NCI-H1105 (cell line): ENCODE measurements at regions not wholly inside any gene's neighbourhood (a gene's known extent, or its start where the extent isn't known, plus 50 kb on each side); places are given as distances from the start of the nearest gene placed in this dataset.
"Not testable (repeated sequence)": the region's sequence is repeated elsewhere in the genome, so short reads cannot be mapped to it uniquely, and the experiment has no call there.

ENCODE experiments used
- DNase-seq: peaks from one replicate; lab custom pipeline; 2025; lab: John Stamatoyannopoulos, UW

DNA sequence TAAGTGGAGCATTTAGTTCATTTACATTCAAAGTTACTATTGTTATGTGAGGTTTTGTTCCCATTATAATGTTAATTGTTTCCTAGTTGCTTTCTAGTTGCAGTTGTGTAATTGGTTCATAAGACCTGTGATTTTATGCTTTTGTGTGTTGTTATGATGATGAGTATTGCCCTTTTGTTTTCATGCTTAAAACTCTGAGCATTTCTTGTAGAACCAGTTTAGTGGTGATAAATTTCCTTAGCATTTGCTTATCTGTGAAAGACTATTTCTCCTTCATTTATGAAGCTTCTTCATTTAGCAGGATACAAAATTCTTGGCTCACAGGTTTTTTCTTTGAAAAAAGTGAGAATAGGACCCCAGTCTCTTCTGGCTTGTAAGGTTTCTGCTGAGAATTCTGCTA lies 274.8 kb upstream of the SPAG17 start:
- DNase-seq: no peak

DNA sequence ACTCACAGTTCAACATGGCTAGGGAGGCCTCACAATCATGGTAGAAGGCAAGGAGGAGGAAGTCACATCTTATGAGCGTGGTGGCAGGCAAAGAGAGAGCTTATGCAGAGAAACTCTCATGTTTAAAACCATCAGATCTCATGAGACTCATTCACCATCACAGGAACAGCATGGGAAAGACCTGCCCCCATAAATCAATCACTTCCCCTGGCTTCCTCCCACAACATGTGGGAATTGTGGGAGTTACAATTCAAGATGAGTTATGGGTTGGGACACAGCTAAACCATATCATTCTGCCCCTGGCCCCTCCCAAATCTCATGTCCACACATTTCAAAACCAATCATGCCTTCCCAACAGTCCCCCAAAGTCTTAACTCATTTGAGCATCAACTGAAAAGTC lies 268.8 kb upstream of the SPAG17 start:
- DNase-seq: not testable (repeated sequence)

DNA sequence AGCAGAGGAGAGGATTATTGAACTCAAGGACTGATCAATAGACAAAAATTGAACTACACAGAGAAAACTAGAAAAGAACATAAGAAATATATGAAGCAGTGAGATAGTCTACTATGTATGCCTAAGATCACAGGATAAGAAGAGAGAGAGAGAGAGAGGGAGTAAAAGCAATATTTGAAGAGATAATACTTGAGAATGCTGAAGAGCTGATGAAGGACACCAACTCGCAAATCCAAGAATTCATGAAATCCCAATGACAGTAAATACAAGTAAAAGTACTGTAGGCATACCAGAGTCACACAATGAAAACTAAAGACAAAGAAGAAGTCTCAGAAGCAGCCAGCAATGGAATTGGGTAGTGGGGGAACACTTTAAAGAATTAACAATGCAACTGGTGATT lies 260.1 kb upstream of the SPAG17 start:
- no peak for DNase-seq

- DNase-seq: no peak
Observed at GRCh38 chr1:118442214-118442613, 257.2 kb upstream of the SPAG17 start.

- DNase-seq: no peak
Observed at GRCh38 chr1:118437664-118438063, 252.6 kb upstream of the SPAG17 start.

DNA sequence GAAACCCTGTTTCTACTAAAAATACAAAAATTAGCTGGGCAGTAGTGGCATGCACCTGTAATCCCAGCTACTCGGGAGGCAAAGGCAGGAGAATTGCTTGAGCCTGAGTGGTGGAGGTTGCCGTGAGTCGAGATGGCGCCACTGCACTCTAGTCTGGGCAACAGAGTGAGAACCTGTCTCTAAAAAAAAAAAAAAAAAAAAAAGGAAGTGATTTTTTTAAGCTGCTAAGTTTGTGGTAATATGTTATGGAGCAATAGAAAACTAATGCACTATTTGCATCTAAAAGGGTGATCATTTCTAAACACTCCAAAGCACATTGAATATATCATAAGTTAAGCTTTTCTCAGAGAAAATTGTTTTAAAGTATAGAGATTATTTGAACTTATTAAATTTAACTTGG lies 244.8 kb upstream of the SPAG17 start:
- no peak for DNase-seq

- DNase-seq: no peak
Observed at GRCh38 chr1:118421868-118422350, 236.9 kb upstream of the SPAG17 start.

DNA sequence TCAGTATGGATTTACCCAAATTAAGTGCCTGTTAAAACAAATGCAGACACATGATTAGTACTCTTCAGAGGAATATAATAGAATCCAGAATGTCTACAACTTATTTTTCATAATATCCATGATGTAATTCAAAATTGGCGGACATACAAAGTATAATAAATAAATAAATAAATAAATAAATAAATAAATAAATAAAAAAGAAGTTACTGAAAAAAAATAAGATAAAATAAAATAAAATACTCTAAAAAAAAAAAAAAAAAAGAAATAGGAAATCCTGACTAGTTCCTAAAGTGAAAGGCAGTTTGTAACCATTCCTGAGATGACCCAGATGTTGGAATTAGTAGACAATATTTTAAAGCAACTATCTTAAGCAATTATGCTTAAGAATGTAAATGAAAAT lies 219.0 kb upstream of the SPAG17 start:
- DNase-seq: no peak

DNA sequence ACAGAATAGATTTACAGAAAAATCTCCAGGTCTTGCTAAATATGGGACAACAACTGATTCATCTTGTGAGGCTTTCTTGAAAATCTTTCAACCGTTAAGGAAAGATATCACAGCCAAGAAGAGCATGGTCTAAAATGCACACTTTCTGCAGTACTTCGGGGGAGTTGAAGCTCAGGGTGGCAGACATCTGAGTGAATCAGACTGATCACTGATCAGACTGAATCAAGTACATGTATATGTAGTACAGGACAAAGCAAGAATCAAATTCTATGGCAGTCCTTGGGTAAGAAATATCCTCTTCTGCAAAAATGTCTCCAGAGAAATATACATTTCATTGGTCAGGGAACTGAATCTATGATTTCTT lies 212.4 kb upstream of the SPAG17 start:
- no peak for DNase-seq

GRCh38 chr1:118396829-118397495 lies 211.9 kb upstream of the SPAG17 start:
- DNase-seq: no peak

GRCh38 chr1:118396279-118396678 lies 211.3 kb upstream of the SPAG17 start:
- no peak for DNase-seq

DNA sequence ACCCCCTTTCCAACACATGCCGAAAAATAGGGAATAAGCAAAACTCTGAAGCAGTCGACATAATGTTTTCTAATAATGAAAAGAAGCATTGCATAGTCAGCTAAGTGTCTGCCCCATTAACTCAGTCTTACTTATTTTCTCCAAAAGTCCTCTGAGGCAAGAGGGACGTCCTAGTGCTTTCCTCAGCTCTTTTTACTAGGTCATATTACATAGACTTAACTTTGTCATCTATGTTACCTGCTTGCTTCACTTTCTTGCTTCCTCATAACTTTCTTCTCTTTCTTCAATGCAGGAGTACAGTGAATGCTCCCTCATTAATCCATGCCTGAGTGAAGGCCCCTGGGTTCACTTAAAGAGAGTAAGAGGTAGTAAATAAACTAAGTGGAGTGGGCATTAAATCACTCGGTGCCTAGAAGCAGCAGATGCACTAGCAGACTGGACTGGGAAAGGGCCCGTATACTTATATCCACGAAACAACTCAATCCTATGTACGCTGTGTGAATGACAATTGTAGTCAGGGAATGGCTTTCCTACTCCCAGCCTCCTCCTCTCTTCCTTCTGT lies 210.5 kb upstream of the SPAG17 start:
- DNase-seq: no peak

GRCh38 chr1:118390955-118391354 lies 205.9 kb upstream of the SPAG17 start:
- no peak for DNase-seq

DNA sequence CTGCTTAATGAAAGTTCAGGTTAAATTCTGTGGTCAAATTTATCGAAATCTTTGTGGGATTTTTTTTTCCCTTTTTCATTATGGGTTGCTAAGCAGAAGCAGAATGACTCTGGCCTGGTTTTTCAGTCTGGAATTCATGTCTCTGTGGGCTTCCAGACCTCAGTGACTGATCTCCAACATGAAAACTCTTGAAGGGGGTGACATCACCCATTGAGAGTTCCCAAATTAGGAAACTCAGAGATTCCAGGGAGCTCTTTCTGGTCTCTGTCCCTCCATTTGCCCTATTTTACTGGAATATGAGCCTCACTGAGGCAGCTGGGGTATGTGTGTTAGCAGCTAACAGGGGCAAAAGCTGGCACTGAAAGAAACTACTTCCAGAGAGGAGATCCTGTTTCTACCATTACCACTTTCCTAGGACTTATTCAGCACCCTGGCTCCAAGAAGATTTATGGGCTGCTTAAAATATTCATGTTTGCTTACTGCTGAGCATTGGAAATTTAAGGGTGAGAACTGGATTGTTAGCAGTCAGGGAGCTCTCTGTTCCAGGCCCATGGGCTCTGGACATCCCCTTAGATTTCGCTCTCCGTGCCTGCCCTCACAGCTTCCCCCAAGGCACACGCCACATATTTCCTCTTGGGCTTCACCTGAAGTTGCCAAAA lies 203.4 kb upstream of the SPAG17 start:
- DNase-seq: no peak

GRCh38 chr1:118381197-118381869 lies 196.3 kb upstream of the SPAG17 start:
- DNase-seq: no peak

- not testable (repeated sequence) for DNase-seq
Observed at GRCh38 chr1:118377183-118377582, 192.2 kb upstream of the SPAG17 start.

DNA sequence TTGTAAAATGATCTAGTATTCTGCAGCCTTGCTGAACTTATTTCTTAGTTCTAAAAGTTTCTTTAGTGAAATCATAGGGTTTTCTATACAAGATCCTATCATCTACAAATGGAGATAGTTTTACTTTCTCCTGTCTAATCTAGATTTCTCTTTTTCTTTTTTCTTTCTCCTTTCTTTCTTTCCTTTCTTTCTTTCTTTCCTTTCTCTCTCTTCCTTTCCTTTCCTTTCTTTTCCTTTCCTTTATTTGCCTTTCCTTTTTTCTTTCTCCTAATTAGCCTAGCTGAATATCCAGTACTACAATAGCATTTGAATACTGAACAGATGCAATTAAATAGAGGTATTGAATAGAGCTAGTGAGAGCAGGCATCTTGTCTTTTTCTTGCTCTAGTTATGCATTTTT lies 186.6 kb upstream of the SPAG17 start:
- DNase-seq: no peak

GRCh38 chr1:118370861-118371260 lies 185.8 kb upstream of the SPAG17 start:
- no peak for DNase-seq

GRCh38 chr1:118366286-118366685 lies 181.3 kb upstream of the SPAG17 start:
- DNase-seq: no peak

- no peak for DNase-seq
Observed at GRCh38 chr1:118364882-118365281, 179.9 kb upstream of the SPAG17 start.

DNA sequence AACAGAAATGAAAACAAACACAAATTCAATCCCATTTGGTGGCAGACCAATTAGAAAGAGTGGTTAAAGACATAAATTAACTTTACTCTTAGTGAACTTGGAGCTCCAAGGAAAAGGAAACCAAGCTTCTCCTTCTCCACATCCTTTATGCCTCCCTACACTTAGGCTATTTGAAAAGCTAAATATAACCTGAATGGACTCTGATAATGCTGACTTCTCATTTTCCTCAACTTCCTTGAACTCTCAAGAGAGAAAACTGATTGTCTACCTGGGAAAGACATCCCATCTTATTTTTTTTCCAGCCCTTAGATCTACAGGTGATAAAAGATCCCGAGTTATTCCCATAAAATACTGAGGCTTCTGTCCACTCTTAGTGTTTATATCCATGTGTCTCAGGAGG lies 178.4 kb upstream of the SPAG17 start:
- no peak for DNase-seq

DNA sequence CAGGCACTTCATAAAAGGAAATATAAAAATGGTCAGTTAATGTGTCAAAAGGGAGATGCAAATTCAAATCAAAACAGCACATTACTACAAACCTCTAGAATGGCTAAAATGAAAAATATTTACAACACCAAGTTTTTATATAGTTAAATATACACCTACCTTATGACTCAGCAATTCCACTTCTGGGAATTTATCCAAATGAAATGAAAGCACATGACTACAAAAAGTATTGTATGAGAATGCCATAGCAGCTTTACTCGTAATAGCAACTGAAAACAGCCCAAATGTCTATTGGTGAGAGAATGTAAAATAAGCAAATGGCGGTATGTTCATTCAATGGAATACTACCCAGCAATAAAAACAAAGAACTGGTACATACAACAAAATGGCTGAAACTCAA lies 175.8 kb upstream of the SPAG17 start:
- no peak for DNase-seq

DNA sequence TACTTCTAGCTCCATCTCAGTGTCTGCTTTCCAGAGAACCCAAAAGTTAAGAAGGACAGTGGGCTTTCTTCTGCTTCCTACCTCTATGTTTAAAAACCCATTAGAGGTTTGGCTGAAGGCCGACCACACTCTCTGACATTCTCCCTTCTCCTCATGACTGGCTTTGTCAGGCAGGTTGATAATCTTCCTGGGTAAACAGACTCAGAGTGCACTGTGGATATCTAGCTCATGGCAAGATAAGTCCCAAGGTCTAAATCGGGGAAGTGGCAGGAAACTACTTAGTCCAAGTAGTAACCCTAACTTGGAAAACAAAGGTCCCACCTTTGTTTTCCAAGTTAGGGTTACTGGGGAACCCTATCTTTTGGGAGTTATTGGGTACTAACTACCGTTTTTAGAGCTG lies 161.9 kb upstream of the SPAG17 start:
- DNase-seq: no peak
